NB4 (cell line): ENCODE measurements at regions not wholly inside any gene's neighbourhood (a gene's known extent, or its start where the extent isn't known, plus 50 kb on each side); places are given as distances from the start of the nearest gene placed in this dataset.

Experiments used
- DNase-seq: peaks from one replicate; pipeline ENCODE4 v3.0.0; 2010; ENCODE audit warnings: low read depth
- H3K4me3 ChIP-seq: one replicate; pipeline ENCODE4 v1.5.1; 2011; ENCODE audit warnings: mild to moderate bottlenecking, low read depth, low read length, moderate library complexity
- CTCF ChIP-seq: IDR thresholded peaks from one replicate; pipeline ENCODE4 v1.5.1; 2012; ENCODE audit warnings: low read depth, low read length
- MAX ChIP-seq: IDR thresholded peaks from 2 replicates; pipeline ENCODE4 v1.6.1; 2011; ENCODE audit warnings: low read depth, low read length
- MYC ChIP-seq: IDR thresholded peaks from 2 replicates; pipeline ENCODE4 v1.6.1; 2011; ENCODE audit warnings: low read depth, low read length
- POLR2A ChIP-seq: IDR thresholded peaks from 2 replicates; pipeline ENCODE4 v1.6.1; 2011; ENCODE audit warnings: mild to moderate bottlenecking; ENCODE audit not compliant: insufficient read length; ENCODE audit errors: extremely low read depth

GRCh38 chr7:50226669-50227068 is 77.8 kb upstream of the IKZF1 start:
- no peak overlapping the region for H3K4me3 ChIP-seq
- no peak for DNase-seq
- TF ChIP-seq MYC = no peak

GRCh38 chr7:50226145-50226544 is 78.4 kb upstream of the IKZF1 start:
- TF ChIP-seq MAX = peak; percentile 98
- TF ChIP-seq MYC = peak; percentile 88
- TF ChIP-seq CTCF = no peak
- DNase-seq = peak; percentile 83
- H3K4me3 ChIP-seq = no peak overlapping the region

DNA sequence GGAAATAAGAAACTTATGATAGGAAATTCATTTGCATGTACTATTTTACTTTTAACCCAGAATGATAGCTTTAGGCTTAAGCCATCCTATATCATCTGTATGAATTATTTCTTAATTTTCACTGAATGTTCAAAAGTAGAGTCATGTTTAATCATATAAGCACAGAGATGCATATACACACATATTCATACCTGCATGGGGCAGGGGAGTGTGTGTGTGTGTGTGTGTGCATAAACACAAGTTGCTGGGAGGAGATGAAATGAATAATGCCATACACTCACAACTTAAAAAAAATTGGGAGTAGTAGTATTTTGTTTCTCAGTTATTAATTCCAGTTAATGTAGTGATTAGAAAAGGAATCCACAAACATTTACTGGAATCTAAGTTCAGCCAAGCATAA is 83.1 kb upstream of the IKZF1 start:
- TF ChIP-seq POLR2A (no peak), MYC (no peak), MAX (no peak), CTCF (no peak)
- H3K4me3 ChIP-seq = no peak overlapping the region
- DNase-seq = no peak

GRCh38 chr7:50221028-50221427 is 83.5 kb upstream of the IKZF1 start:
- DNase-seq = peak; percentile 87
- no peak overlapping the region for H3K4me3 ChIP-seq
- TF ChIP-seq MAX (no peak), POLR2A (no peak), MYC (no peak), CTCF (no peak)

- H3K4me3 ChIP-seq = no peak overlapping the region
- TF ChIP-seq POLR2A (no peak), MAX (peak; percentile 62), MYC (peak; percentile 75)
- peak; percentile 82 for DNase-seq
Observed at GRCh38 chr7:50220273-50220672, 84.2 kb upstream of the IKZF1 start.

GRCh38 chr7:50217821-50218281 is 86.7 kb upstream of the IKZF1 start:
- TF ChIP-seq MYC (peak; percentile 88), POLR2A (no peak), CTCF (no peak), MAX (peak; percentile 88)
- no peak overlapping the region for H3K4me3 ChIP-seq
- DNase-seq = peak; percentile 98

- peak; percentile 49 for DNase-seq
- no peak overlapping the region for H3K4me3 ChIP-seq
- no peak for TF ChIP-seq CTCF
- no peak for TF ChIP-seq MAX
- no peak for TF ChIP-seq MYC
- TF ChIP-seq POLR2A = no peak
Observed at GRCh38 chr7:50217401-50217800, 87.1 kb upstream of the IKZF1 start.
